ENCODE measurements at regions not wholly inside any gene's neighbourhood (a gene's known extent, or its start where the extent isn't known, plus 50 kb on each side); places are given as distances from the start of the nearest gene placed in this dataset.
"Not testable (repeated sequence)": the region's sequence is repeated elsewhere in the genome, so short reads cannot be mapped to it uniquely, and the experiment has no call there.

GRCh38 chr21:16211339-16212303, 481.8 kb downstream of the USP25 start:
- DNase-seq (ENCODE audit: extremely low read depth in 1 of 2, low read depth in 1 of 2) = no peak

GRCh38 chr21:16213518-16213917, 483.7 kb downstream of the USP25 start:
- DNase-seq (ENCODE audit: extremely low read depth in 1 of 2, low read depth in 1 of 2) = no peak

- DNase-seq (ENCODE audit: extremely low read depth in 1 of 2, low read depth in 1 of 2) = no peak
Observed at GRCh38 chr21:16215193-16215592, 485.4 kb downstream of the USP25 start.

DNA sequence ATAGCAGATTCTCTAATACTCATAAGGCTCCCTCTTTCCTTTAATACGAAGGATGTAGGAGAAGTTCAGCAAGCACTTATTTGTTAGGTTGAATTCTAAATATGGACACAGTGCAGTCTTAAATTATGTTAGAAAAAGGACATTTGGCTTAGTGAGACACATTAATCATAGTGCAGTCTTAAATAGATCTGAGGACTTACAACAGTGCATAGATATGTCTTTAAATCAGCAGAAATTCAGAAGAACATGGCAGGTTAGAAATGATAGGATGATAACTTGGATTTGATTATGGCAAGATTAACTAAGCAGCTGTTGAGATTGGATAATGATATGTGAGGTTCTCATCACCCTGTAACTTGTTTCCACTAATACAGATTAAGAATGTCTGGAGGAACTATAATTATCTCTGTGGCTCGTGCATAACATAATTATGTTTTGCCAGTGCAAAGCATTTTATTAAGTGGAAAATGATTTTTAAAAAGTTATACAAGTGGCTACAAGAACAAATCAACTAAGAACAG, 485.9 kb downstream of the USP25 start:
- DNase-seq (ENCODE audit: extremely low read depth in 1 of 2, low read depth in 1 of 2) = no peak

- no peak for DNase-seq (ENCODE audit: extremely low read depth in 1 of 2, low read depth in 1 of 2)
Observed at GRCh38 chr21:16216288-16216962, 486.6 kb downstream of the USP25 start.

GRCh38 chr21:16218682-16219343, 489.0 kb downstream of the USP25 start:
- DNase-seq (ENCODE audit: extremely low read depth in 1 of 2, low read depth in 1 of 2) = no peak

GRCh38 chr21:16224756-16225155, 495.0 kb downstream of the USP25 start:
- DNase-seq (ENCODE audit: extremely low read depth in 1 of 2, low read depth in 1 of 2) = not testable (repeated sequence)

GRCh38 chr21:16239659-16240265, 510.0 kb downstream of the USP25 start:
- DNase-seq (ENCODE audit: extremely low read depth in 1 of 2, low read depth in 1 of 2) = no peak

- DNase-seq (ENCODE audit: extremely low read depth in 1 of 2, low read depth in 1 of 2) = no peak
Observed at GRCh38 chr21:16241016-16241415, 511.2 kb downstream of the USP25 start.

GRCh38 chr21:16241479-16241963, 511.7 kb downstream of the USP25 start:
- no peak for DNase-seq (ENCODE audit: extremely low read depth in 1 of 2, low read depth in 1 of 2)

DNA sequence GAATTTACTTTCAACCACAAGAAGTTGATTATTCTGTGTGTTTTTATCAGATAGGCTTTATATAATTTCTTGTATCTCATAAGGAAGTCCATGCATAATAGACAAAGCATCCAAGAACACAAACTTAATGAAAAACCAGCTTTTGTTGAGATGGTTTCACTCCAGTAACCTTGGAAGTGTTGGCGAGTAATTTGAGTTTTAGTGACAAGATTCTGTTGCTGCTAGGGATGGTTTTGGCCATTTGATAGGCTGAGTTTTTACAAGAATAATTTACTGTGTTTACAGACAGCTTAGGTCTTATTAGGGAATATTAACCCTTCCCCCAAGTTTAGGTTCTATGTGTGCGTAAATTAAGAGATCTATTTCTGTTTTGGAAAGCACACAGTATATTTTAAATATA, 513.6 kb downstream of the USP25 start:
- DNase-seq (ENCODE audit: extremely low read depth in 1 of 2, low read depth in 1 of 2) = no peak

- no peak for DNase-seq (ENCODE audit: extremely low read depth in 1 of 2, low read depth in 1 of 2)
Observed at GRCh38 chr21:16248705-16249104, 518.9 kb downstream of the USP25 start.

GRCh38 chr21:16250273-16250672, 520.5 kb downstream of the USP25 start:
- DNase-seq (ENCODE audit: extremely low read depth in 1 of 2, low read depth in 1 of 2) = no peak

- no peak for DNase-seq (ENCODE audit: extremely low read depth in 1 of 2, low read depth in 1 of 2)
Observed at GRCh38 chr21:16258844-16259611, 529.2 kb downstream of the USP25 start.

DNA sequence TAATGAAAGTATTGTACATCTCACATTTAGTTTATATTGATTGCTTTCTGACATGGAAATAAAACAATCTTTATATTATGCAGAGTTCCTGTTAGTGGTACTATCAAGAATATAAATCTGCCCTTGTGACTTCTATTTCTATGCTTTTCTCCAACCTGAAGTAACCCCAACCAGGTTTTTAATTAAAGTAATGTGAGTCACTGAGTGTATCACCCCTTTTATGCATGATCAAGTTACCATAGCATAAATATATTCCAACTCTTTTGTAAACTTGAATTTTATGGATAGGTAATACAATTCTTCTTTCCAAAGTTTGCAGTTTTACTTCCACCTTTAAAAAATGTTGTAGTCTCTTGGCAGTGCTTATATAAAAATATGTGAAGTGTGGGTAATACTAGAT, 532.3 kb downstream of the USP25 start:
- DNase-seq (ENCODE audit: extremely low read depth in 1 of 2, low read depth in 1 of 2) = no peak

DNA sequence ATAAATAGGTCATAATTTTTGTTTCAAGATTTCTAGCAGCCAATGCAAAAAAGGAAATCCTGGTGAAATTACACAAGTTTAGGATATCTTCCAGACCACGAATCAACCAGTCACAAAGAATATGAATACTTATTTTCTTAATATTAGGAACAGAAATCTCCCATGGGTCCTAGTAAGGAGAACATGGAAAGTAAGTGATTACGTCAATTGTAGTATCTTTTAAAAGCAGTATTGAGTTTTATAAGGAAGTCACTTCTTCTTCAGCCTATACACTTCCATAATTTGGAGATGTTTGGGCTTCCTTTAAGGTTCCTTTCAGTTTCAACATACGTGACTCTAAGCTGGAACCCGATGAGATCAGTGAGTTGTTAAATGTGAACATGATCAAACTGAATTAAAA, 534.5 kb downstream of the USP25 start:
- no peak for DNase-seq (ENCODE audit: extremely low read depth in 1 of 2, low read depth in 1 of 2)

GRCh38 chr21:16269476-16269875, 539.7 kb downstream of the USP25 start:
- DNase-seq (ENCODE audit: extremely low read depth in 1 of 2, low read depth in 1 of 2) = no peak

DNA sequence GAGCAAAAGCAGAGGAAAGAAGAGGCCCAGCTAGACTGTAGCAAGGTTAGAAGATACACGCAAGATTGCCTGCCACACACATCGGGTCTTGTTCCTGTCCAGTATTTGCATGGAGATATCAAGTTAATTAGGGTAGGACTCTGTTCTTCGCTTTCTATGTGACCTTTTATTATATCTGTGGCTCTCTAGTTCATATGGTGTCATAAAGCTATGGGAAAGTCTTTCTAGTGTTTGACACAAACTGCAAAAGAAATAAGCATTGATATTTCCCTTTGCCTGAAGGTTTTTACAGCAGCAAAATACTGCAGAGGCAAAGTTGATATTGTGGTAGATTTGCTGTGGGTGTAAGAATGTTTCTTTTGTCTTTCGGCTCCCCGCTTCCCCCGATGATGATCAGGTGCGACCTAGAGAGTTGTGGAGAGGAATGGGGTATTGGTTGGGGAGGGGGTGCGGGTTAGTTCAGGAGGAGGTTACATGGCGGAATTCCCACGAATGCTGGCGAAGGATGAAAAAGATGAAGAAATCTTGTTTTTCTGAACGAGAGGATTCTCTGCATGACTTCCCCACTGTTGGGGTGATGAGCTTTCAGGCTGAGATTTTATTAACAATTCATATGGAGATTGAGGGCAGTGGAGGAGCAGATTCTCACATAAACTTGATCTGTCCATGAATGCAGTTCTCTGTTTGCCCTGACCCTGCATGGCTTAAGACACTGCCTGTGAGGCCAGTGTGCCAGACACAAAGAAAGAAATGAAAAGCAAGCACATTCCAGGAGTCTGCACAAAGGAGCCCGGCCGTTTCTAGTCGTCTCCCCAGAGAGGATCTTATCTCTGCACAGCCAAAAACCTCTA, 550.2 kb downstream of the USP25 start:
- DNase-seq (ENCODE audit: extremely low read depth in 1 of 2, low read depth in 1 of 2) = no peak

GRCh38 chr21:16280686-16281091, 550.9 kb downstream of the USP25 start:
- no peak for DNase-seq (ENCODE audit: extremely low read depth in 1 of 2, low read depth in 1 of 2)

Measured in activated CD8-positive, alpha-beta memory T cell treated with anti-CD3 and anti-CD28 coated beads for 1 hour (primary cell).